MM.1S (cell line): ENCODE measurements at regions not wholly inside any gene's neighbourhood (a gene's known extent, or its start where the extent isn't known, plus 50 kb on each side); places are given as distances from the start of the nearest gene placed in this dataset.

Experiments
- DNase-seq: peaks from one replicate; pipeline ENCODE4 v3.0.0-alpha.2; 2015
- H2AFZ ChIP-seq: fragments of 300-600 bp; sonication (generic); 2 replicates; pipeline ENCODE4 v1.6.0; 2016; ENCODE audit warnings: antibody characterized with exemption, low read length
- H3F3A ChIP-seq: fragments of 300-600 bp; sonication (generic); 2 replicates; pipeline ENCODE4 v1.6.1; 2016; ENCODE audit warnings: mild to moderate bottlenecking, antibody characterized with exemption, low read length, moderate library complexity, mixed read lengths; ENCODE audit not compliant: insufficient read depth
- H3K27ac ChIP-seq: fragments of 300-600 bp; sonication (generic); 2 replicates; pipeline ENCODE4 v1.5.1; 2016; ENCODE audit warnings: mild to moderate bottlenecking, low read length
- H3K27me3 ChIP-seq: fragments of 300-600 bp; sonication (generic); replicated peaks from 2 replicates; pipeline ENCODE4 v1.6.0; 2016; ENCODE audit warnings: low read length; ENCODE audit not compliant: insufficient read depth
- H3K36me3 ChIP-seq: fragments of 300-600 bp; sonication (generic); replicated peaks from 2 replicates; pipeline ENCODE4 v1.6.1; 2016; ENCODE audit warnings: mild to moderate bottlenecking, low read length, mixed read lengths; ENCODE audit not compliant: insufficient read depth
- H3K4me1 ChIP-seq: fragments of 300-600 bp; sonication (generic); 2 replicates; pipeline ENCODE4 v1.6.1; 2016; ENCODE audit warnings: low read length, mixed read lengths
- H3K4me2 ChIP-seq: fragments of 300-600 bp; sonication (generic); 2 replicates; pipeline ENCODE4 v1.6.0; 2016; ENCODE audit warnings: low read depth, low read length
- H3K4me3 ChIP-seq: fragments of 300-600 bp; sonication (generic); 2 replicates; pipeline ENCODE4 v1.5.1; 2016; ENCODE audit warnings: low read length, mixed read lengths
- H3K79me2 ChIP-seq: fragments of 300-600 bp; sonication (generic); 2 replicates; pipeline ENCODE4 v1.6.1; 2016; ENCODE audit warnings: mixed run types, low read length, mixed read lengths
- H3K9ac ChIP-seq: fragments of 300-600 bp; sonication (generic); 2 replicates; pipeline ENCODE4 v1.6.1; 2016; ENCODE audit warnings: low read length, mixed read lengths
- H3K9me2 ChIP-seq: fragments of 300-600 bp; sonication (generic); replicated peaks from 2 replicates; pipeline ENCODE4 v1.6.1; 2016; ENCODE audit warnings: mild to moderate bottlenecking, low read length, mixed read lengths; ENCODE audit not compliant: insufficient read depth
- H3K9me3 ChIP-seq: fragments of 300-600 bp; sonication (generic); replicated peaks from 2 replicates; pipeline ENCODE4 v1.6.1; 2016; ENCODE audit warnings: mild to moderate bottlenecking, low read length, mixed read lengths; ENCODE audit not compliant: insufficient read depth
- H4K20me1 ChIP-seq: fragments of 300-600 bp; sonication (generic); 2 replicates; pipeline ENCODE4 v1.6.1; 2016; ENCODE audit warnings: mild to moderate bottlenecking, low read length, moderate library complexity, mixed read lengths; ENCODE audit not compliant: insufficient read depth
- EZH2 ChIP-seq: fragments of 300-600 bp; sonication (generic); optimal IDR thresholded peaks from 2 replicates; pipeline ENCODE3; 2017; ENCODE audit warnings: low read depth, mild to moderate bottlenecking, antibody characterized with exemption, low read length, mixed read lengths
- EZH2phosphoT487 ChIP-seq: fragments of 300-600 bp; sonication (generic); IDR thresholded peaks from 2 replicates; pipeline ENCODE4 v1.6.1; 2018; ENCODE audit warnings: antibody characterized with exemption, low read length
- TF ChIP-seq, protein P1 (sequence below): fragments of 300-600 bp; sonication (generic); IDR thresholded peaks from 2 replicates; pipeline ENCODE4 v1.5.1; 2016; ENCODE audit warnings: antibody characterized with exemption, low read length, mixed read lengths

GRCh38 chr11:127653076-127653475, 652.5 kb upstream of the KIRREL3 start:
- no peaks in the 10 kb centered on the region for H3K27me3 ChIP-seq
- TF ChIP-seq, protein P1, sequence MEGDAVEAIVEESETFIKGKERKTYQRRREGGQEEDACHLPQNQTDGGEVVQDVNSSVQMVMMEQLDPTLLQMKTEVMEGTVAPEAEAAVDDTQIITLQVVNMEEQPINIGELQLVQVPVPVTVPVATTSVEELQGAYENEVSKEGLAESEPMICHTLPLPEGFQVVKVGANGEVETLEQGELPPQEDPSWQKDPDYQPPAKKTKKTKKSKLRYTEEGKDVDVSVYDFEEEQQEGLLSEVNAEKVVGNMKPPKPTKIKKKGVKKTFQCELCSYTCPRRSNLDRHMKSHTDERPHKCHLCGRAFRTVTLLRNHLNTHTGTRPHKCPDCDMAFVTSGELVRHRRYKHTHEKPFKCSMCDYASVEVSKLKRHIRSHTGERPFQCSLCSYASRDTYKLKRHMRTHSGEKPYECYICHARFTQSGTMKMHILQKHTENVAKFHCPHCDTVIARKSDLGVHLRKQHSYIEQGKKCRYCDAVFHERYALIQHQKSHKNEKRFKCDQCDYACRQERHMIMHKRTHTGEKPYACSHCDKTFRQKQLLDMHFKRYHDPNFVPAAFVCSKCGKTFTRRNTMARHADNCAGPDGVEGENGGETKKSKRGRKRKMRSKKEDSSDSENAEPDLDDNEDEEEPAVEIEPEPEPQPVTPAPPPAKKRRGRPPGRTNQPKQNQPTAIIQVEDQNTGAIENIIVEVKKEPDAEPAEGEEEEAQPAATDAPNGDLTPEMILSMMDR: no peak
- TF ChIP-seq EZH2phosphoT487 (no peak), EZH2 (no peak)

GRCh38 chr11:127651888-127652221, 651.3 kb upstream of the KIRREL3 start:
- Histone ChIP-seq H3K9ac (no peak overlapping the region), H2AFZ (no peak overlapping the region), H3K4me1 (peaks cover 4% of the 10 kb centered on the region; the same call in 1 of the 2 replicates), H3K9me3 (no peaks in the 10 kb centered on the region), H3K79me2 (no peaks in the 10 kb centered on the region), H4K20me1 (no peaks in the 10 kb centered on the region), H3K9me2 (no peaks in the 10 kb centered on the region), H3K4me3 (no peak overlapping the region), H3F3A (no peaks in the 10 kb centered on the region), H3K27ac (no peak overlapping the region), H3K27me3 (no peaks in the 10 kb centered on the region), H3K4me2 (no peak overlapping the region), H3K36me3 (no peaks in the 10 kb centered on the region)
- TF ChIP-seq EZH2: no peak
- TF ChIP-seq EZH2phosphoT487: no peak
- TF ChIP-seq, protein P1: no peak
- DNase-seq: no peak

More at GRCh38 chr11:127653076-127653475, 652.5 kb upstream of the KIRREL3 start:
- H3K27ac ChIP-seq: no peak overlapping the region
- no peak overlapping the region for H2AFZ ChIP-seq
- H3K9me3 ChIP-seq: no peaks in the 10 kb centered on the region
- no peak for DNase-seq
- H3K4me2 ChIP-seq: no peak overlapping the region
- H3K4me3 ChIP-seq: no peak overlapping the region
- no peaks in the 10 kb centered on the region for H3K36me3 ChIP-seq
- H3K79me2 ChIP-seq: no peaks in the 10 kb centered on the region
- H3K9me2 ChIP-seq: no peaks in the 10 kb centered on the region
- H3F3A ChIP-seq: no peaks in the 10 kb centered on the region
- H4K20me1 ChIP-seq: no peaks in the 10 kb centered on the region
- H3K9ac ChIP-seq: no peak overlapping the region
- H3K4me1 ChIP-seq: peaks cover 4% of the 10 kb centered on the region; the same call in 1 of the 2 replicates

- no peaks in the 10 kb centered on the region for H3K79me2 ChIP-seq
- H4K20me1 ChIP-seq: no peaks in the 10 kb centered on the region
- H3K27me3 ChIP-seq: no peaks in the 10 kb centered on the region
- H3K4me2 ChIP-seq: no peak overlapping the region
- no peak overlapping the region for H3K4me3 ChIP-seq
- no peaks in the 10 kb centered on the region for H3K36me3 ChIP-seq
- no peak overlapping the region for H3K27ac ChIP-seq
- H3K9me3 ChIP-seq: no peaks in the 10 kb centered on the region
- H3K9me2 ChIP-seq: no peaks in the 10 kb centered on the region
- TF ChIP-seq, protein P1: no peak
- no peak for TF ChIP-seq EZH2phosphoT487
- peaks cover 4% of the 10 kb centered on the region; the same call in 1 of the 2 replicates for H3K4me1 ChIP-seq
- DNase-seq: no peak
- H3F3A ChIP-seq: no peaks in the 10 kb centered on the region
- H3K9ac ChIP-seq: no peak overlapping the region
- H2AFZ ChIP-seq: no peak overlapping the region
Measured at GRCh38 chr11:127651175-127651887, 650.8 kb upstream of the KIRREL3 start.
